H9 (cell line): ENCODE measurements at regions not wholly inside any gene's neighbourhood (a gene's known extent, or its start where the extent isn't known, plus 50 kb on each side); places are given as distances from the start of the nearest gene placed in this dataset.

Experiments used
- DNase-seq: peaks from one replicate; pipeline ENCODE4 v3.0.0-alpha.2; 2017
- H2AFZ ChIP-seq: one replicate; pipeline ENCODE4 v1.6.1; 2013; ENCODE audit warnings: mild to moderate bottlenecking, low read length, control low read depth, moderate library complexity
- H2AK5ac ChIP-seq: 2 replicates; pipeline ENCODE4 v1.6.1; 2013; ENCODE audit warnings: low read length, control low read depth, mixed read lengths; ENCODE audit not compliant: insufficient read length
- H2BK120ac ChIP-seq: one replicate; pipeline ENCODE4 v1.6.1; 2013; ENCODE audit warnings: low read depth, mild to moderate bottlenecking, low read length, control low read depth, inconsistent platforms; ENCODE audit not compliant: poor library complexity, severe bottlenecking
- H2BK12ac ChIP-seq: 2 replicates; pipeline ENCODE4 v1.6.1; 2013; ENCODE audit warnings: low read length, control low read depth, mixed read lengths, low read depth; ENCODE audit not compliant: insufficient read length
- H2BK15ac ChIP-seq: 2 replicates; pipeline ENCODE4 v1.6.1; 2013; ENCODE audit warnings: low read depth, low read length, control low read depth
- H2BK20ac ChIP-seq: one replicate; pipeline ENCODE4 v1.6.1; 2013; ENCODE audit warnings: low read depth, mild to moderate bottlenecking, low read length, control low read depth, inconsistent platforms; ENCODE audit not compliant: poor library complexity, severe bottlenecking
- H2BK5ac ChIP-seq: 2 replicates; pipeline ENCODE4 v1.6.1; 2013; ENCODE audit warnings: low read length, control low read depth, mixed read lengths; ENCODE audit not compliant: insufficient read length
- H3K14ac ChIP-seq: 2 replicates; pipeline ENCODE4 v1.6.1; 2013; ENCODE audit warnings: low read length, control low read depth; ENCODE audit not compliant: insufficient read depth
- H3K18ac ChIP-seq: 2 replicates; pipeline ENCODE4 v1.6.1; 2013; ENCODE audit warnings: low read depth, mild to moderate bottlenecking, mixed read lengths, low read length, control low read depth; ENCODE audit not compliant: insufficient read length
- H3K23ac ChIP-seq: 2 replicates; pipeline ENCODE4 v1.6.1; 2013; ENCODE audit warnings: low read length, control low read depth, mixed read lengths, low read depth; ENCODE audit not compliant: insufficient read length
- H3K23me2 ChIP-seq: 2 replicates; pipeline ENCODE4 v1.6.1; 2013; ENCODE audit warnings: low read depth, mild to moderate bottlenecking, mixed read lengths, low read length, control low read depth; ENCODE audit not compliant: insufficient read length, poor library complexity, severe bottlenecking
- H3K27ac ChIP-seq: 2 replicates; pipeline ENCODE4 v1.5.1; 2013; ENCODE audit warnings: low read length, control low read depth, mixed read lengths, low read depth; ENCODE audit not compliant: insufficient read length
- H3K27me3 ChIP-seq: 2 replicates; pipeline ENCODE4 v1.6.1; 2013; ENCODE audit warnings: low read length, control low read depth, inconsistent platforms; ENCODE audit not compliant: insufficient read depth
- H3K4ac ChIP-seq: 2 replicates; pipeline ENCODE4 v1.6.1; 2013; ENCODE audit warnings: low read depth, mild to moderate bottlenecking, control low read depth, inconsistent platforms, low read length, moderate library complexity
- H3K4me1 ChIP-seq: 2 replicates; pipeline ENCODE4 v1.6.1; 2013; ENCODE audit warnings: low read length, control low read depth, inconsistent platforms; ENCODE audit not compliant: insufficient read depth
- H3K4me2 ChIP-seq: 2 replicates; pipeline ENCODE4 v1.6.1; 2013; ENCODE audit warnings: low read length, control low read depth, mixed read lengths; ENCODE audit not compliant: insufficient read length, insufficient read depth
- H3K56ac ChIP-seq: 2 replicates; pipeline ENCODE4 v1.6.1; 2013; ENCODE audit warnings: low read depth, mild to moderate bottlenecking, mixed read lengths, low read length, control low read depth; ENCODE audit not compliant: insufficient read length
- H3K79me1 ChIP-seq: 2 replicates; pipeline ENCODE4 v1.6.1; 2013; ENCODE audit warnings: low read depth, mild to moderate bottlenecking, moderate library complexity, low read length, control low read depth, inconsistent platforms; ENCODE audit not compliant: insufficient read depth, poor library complexity, severe bottlenecking
- H3K79me2 ChIP-seq: 2 replicates; pipeline ENCODE4 v1.6.1; 2013; ENCODE audit warnings: low read length, control low read depth, inconsistent platforms; ENCODE audit not compliant: insufficient read depth
- H3K9ac ChIP-seq: 2 replicates; pipeline ENCODE4 v1.6.1; 2013; ENCODE audit warnings: low read length, control low read depth, mixed read lengths; ENCODE audit not compliant: insufficient read length; ENCODE audit errors: extremely low read depth
- H3K9me3 ChIP-seq: one replicate; pipeline ENCODE4 v1.6.1; 2013; ENCODE audit warnings: low read depth, low read length, inconsistent platforms; ENCODE audit not compliant: control insufficient read depth
- H3T11ph ChIP-seq: one replicate; pipeline ENCODE4 v1.6.1; 2013; ENCODE audit warnings: mild to moderate bottlenecking, low read length, control low read depth, inconsistent platforms
- H4K20me1 ChIP-seq: one replicate; pipeline ENCODE4 v1.6.1; 2013; ENCODE audit not compliant: control insufficient read depth, insufficient read length, insufficient read depth
- H4K5ac ChIP-seq: 2 replicates; pipeline ENCODE4 v1.6.1; 2013; ENCODE audit warnings: low read depth, mild to moderate bottlenecking, mixed read lengths, low read length, control low read depth; ENCODE audit not compliant: insufficient read length
- H4K8ac ChIP-seq: replicated peaks from 2 replicates; pipeline ENCODE4 v1.6.1; 2013; ENCODE audit warnings: low read length, control low read depth, mixed read lengths, low read depth; ENCODE audit not compliant: insufficient read length
- H4K91ac ChIP-seq: 2 replicates; pipeline ENCODE4 v1.6.1; 2013; ENCODE audit warnings: low read depth, mild to moderate bottlenecking, moderate library complexity, mixed read lengths, low read length, control low read depth; ENCODE audit not compliant: insufficient read length
- H3K27ac Mint-ChIP-seq, 3 experiments: 2 replicates in 2 of 3; 3 replicates in 1 of 3; pipeline ENCODE4 v1.8.0; 2020 to 2021; ENCODE audit warnings: mixed read lengths in 3 of 3, mild to moderate bottlenecking in 1 of 3, moderate library complexity in 1 of 3
- H3K27me3 Mint-ChIP-seq: 2 replicates; pipeline ENCODE4 v1.8.0; 2021; ENCODE audit warnings: low read depth, mild to moderate bottlenecking, moderate library complexity, mixed read lengths
- H3K36me3 Mint-ChIP-seq, 3 experiments: 2 replicates in 2 of 3; 3 replicates in 1 of 3; pipeline ENCODE4 v1.8.0; 2020 to 2021; ENCODE audit warnings: low read depth in 3 of 3, mixed read lengths in 3 of 3; ENCODE audit not compliant: insufficient read depth in 1 of 3
- H3K4me1 Mint-ChIP-seq, 2 experiments: 2 replicates each; pipeline ENCODE4 v1.8.0; 2020; ENCODE audit warnings: mixed read lengths in 2 of 2
- H3K4me3 Mint-ChIP-seq, 2 experiments: 2 replicates in 1 of 2; 3 replicates in 1 of 2; pipeline ENCODE4 v1.8.0; 2020 to 2021; ENCODE audit warnings: mild to moderate bottlenecking in 2 of 2, mixed read lengths in 2 of 2, moderate library complexity in 1 of 2
- H3K9me3 Mint-ChIP-seq, 2 experiments: 2 replicates in 1 of 2; 3 replicates in 1 of 2; pipeline ENCODE4 v1.8.0; 2020; ENCODE audit warnings: mild to moderate bottlenecking in 2 of 2, mixed read lengths in 2 of 2, moderate library complexity in 1 of 2
- WGBS: extraction: QIAGEN DNeasy Blood & Tissue Kit; methylation state at CpG from one replicate; pipeline ENCODE4 v1.1.7; 2013; ENCODE audit warnings: missing lambda C conversion rate, low lambda C conversion rate, mixed read lengths; ENCODE audit not compliant: insufficient read length; ENCODE audit errors: extremely low coverage; 5-methylcytosine and 5-hydroxymethylcytosine counted together
- TF ChIP-seq, protein P1 (sequence below): fragments of 200-600 bp; sonication (generic); conservative IDR thresholded peaks from 3 replicates; pipeline ENCODE4 v1.8.0; 2021; ENCODE audit warnings: antibody characterized with exemption, mild to moderate bottlenecking

DNA sequence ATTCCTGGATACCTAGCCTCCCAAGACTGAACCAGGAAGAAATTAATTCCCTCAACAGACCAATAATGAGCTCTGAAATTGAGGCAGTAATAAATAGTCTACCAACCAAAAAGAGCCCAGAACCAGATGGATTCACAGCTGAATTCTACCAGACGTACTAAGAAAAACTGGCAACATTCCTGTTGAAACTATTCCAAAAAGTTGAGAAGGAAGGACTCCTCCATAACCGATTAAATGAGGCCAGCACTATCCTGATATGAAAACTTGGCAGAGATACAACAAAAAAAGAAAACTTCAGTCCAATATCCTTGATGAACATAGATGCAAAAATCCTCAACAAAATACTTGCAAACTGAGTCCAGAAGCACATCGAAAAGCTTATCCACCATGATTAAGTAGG, 392.5 kb upstream of the GRAMD2B start:
- Histone ChIP-seq H3K27me3 (no peaks in the 10 kb centered on the region), H3T11ph (no peak overlapping the region), H3K4me1 (no peaks in the 10 kb centered on the region), H3K23ac (no peak overlapping the region), H3K79me2 (no peaks in the 10 kb centered on the region), H3K23me2 (no peaks in the 10 kb centered on the region), H2BK20ac (no peak overlapping the region), H3K79me1 (no peaks in the 10 kb centered on the region), H4K20me1 (no peaks in the 10 kb centered on the region), H2BK5ac (no peak overlapping the region), H3K14ac (no peak overlapping the region), H2AFZ (no peak overlapping the region), H2BK120ac (no peak overlapping the region), H4K8ac (no peak overlapping the region), H3K4ac (no peak overlapping the region), H4K91ac (no peak overlapping the region), H3K9ac (no peak overlapping the region), H4K5ac (no peak overlapping the region), H3K56ac (no peak overlapping the region), H3K4me2 (no peak overlapping the region), H2BK15ac (no peak overlapping the region), H3K27ac (no peak overlapping the region), H3K18ac (no peak overlapping the region), H2AK5ac (no peak overlapping the region), H3K9me3 (no peaks in the 10 kb centered on the region), H2BK12ac (no peak overlapping the region)
- peaks cover 23 to 30% of the 10 kb centered on the region in 2 experiments for H3K9me3 Mint-ChIP-seq
- H3K27me3 Mint-ChIP-seq = no peaks in the 10 kb centered on the region; the same call in 1 of the 2 replicates
- no peaks in the 10 kb centered on the region; a peak in 1 of 4 replicates for H3K4me1 Mint-ChIP-seq
- H3K36me3 Mint-ChIP-seq = peaks cover 11 to 28% (median 19%) of the 10 kb centered on the region in 3 experiments
- no CpG with 5 or more reads among the region's 3 CpGs for WGBS
- no peak overlapping the region for H3K4me3 Mint-ChIP-seq
- no peak for DNase-seq
- TF ChIP-seq, protein P1, sequence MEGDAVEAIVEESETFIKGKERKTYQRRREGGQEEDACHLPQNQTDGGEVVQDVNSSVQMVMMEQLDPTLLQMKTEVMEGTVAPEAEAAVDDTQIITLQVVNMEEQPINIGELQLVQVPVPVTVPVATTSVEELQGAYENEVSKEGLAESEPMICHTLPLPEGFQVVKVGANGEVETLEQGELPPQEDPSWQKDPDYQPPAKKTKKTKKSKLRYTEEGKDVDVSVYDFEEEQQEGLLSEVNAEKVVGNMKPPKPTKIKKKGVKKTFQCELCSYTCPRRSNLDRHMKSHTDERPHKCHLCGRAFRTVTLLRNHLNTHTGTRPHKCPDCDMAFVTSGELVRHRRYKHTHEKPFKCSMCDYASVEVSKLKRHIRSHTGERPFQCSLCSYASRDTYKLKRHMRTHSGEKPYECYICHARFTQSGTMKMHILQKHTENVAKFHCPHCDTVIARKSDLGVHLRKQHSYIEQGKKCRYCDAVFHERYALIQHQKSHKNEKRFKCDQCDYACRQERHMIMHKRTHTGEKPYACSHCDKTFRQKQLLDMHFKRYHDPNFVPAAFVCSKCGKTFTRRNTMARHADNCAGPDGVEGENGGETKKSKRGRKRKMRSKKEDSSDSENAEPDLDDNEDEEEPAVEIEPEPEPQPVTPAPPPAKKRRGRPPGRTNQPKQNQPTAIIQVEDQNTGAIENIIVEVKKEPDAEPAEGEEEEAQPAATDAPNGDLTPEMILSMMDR = no peak
- H3K27ac Mint-ChIP-seq = no peak overlapping the region
